ENCODE measurements at regions not wholly inside any gene's neighbourhood (a gene's known extent, or its start where the extent isn't known, plus 50 kb on each side); places are given as distances from the start of the nearest gene placed in this dataset.

GRCh38 chr9:2307480-2307879, 292.3 kb downstream of the SMARCA2 start:
- DNase-seq (ENCODE audit: low read depth in 3 of 3, low spot score in 2 of 3): no peak

- no peak for DNase-seq (ENCODE audit: low read depth in 3 of 3, low spot score in 2 of 3)
Measured at GRCh38 chr9:2311920-2312319, 296.8 kb downstream of the SMARCA2 start.

- DNase-seq (ENCODE audit: low read depth in 3 of 3, low spot score in 2 of 3): no peak
Measured at GRCh38 chr9:2313512-2313911, 298.4 kb downstream of the SMARCA2 start.

GRCh38 chr9:2317591-2317990, 302.4 kb downstream of the SMARCA2 start:
- no peak for DNase-seq (ENCODE audit: low read depth in 3 of 3, low spot score in 2 of 3)

DNA sequence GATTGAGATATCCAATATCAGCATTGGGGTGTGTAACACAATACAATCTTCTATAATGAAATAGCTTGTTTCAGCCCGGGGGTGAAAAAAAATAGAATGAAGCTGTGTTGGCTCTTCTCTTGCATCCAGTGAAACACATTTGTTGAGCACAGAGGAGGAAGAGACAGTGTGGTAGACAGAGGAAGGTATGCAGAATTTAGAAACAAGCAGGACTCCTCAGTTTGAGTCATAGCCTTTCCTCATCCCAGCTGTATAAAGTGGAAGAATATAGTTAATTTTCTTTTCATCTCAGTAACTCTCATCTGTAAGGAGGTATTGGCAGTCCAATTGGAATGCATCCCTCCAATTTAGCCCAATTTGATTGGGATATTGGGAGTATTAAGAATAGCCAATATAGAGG, 302.2 kb upstream of the VLDLR start:
- no peak for DNase-seq (ENCODE audit: low read depth in 3 of 3, low spot score in 2 of 3)

DNA sequence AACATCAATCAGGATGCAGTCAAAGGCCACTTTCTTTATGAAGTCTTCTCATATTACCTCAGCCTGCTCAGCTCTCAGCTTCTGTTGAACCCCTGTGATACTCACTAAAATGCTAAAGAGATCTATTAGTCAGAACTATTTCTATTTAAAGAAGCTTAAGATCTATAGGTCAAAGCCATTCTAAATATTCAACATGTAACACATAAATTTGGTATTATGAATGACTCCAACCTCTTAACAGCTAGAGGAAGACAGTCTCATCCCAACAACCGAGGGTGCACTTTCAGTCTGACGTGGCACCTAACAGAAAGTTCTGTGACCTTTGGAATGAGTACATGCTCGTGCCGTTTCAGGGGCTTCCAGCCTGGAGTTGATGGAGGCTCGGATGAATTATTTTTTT, 301.5 kb upstream of the VLDLR start:
- DNase-seq (ENCODE audit: low read depth in 3 of 3, low spot score in 2 of 3): no peak

- no peak for DNase-seq (ENCODE audit: low read depth in 3 of 3, low spot score in 2 of 3)
Measured at GRCh38 chr9:2320632-2321031, 301.0 kb upstream of the VLDLR start.

DNA sequence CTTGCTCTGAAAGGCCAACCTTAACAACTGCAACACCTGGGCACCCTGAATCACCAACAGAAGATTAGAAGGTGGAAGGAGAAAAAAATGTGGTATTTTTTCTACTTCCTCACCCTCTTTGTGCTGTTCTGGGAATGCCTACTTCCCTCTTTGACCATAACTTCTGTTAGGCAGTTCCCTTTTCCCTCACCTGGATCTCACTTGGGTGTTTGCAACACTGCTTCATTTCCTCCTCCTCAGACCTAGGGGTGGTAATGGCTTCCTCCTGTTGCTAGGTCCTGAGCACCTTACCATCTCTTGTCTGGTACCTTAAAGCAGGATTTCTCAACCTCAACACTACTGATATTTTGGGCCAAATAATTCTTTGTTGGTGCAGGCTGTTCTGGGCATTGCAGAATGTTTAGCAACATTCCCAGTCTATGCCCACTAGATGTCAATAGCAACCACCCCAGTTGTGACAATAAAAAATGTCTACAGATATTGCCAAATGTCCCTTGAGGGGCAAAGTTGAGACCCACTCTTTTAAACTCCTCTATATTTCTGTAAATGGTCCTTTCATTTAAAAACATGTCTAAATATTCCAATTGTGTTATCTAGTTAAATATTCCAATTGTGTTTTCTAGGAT, 300.0 kb upstream of the VLDLR start:
- no peak for DNase-seq (ENCODE audit: low read depth in 3 of 3, low spot score in 2 of 3)

DNA sequence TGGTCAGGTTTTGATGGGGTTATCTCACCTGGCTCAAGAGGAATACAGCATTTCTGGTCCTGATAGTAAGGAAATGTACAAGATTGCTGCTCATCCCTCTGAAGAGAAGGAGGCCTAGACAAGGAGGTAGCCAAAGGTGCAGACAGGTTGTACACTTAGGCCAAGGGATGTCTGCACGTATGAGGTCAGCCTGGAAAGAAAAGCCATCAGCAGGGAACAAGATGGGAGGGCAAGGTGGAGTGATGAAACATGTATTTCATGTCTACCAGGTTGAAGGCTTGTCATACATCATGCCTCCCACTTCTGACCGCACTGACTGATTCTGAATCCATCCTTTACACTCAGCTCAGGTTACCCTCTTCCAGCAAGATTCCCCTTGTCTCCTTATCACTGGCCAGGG, 296.8 kb upstream of the VLDLR start:
- no peak for DNase-seq (ENCODE audit: low read depth in 3 of 3, low spot score in 2 of 3)

DNA sequence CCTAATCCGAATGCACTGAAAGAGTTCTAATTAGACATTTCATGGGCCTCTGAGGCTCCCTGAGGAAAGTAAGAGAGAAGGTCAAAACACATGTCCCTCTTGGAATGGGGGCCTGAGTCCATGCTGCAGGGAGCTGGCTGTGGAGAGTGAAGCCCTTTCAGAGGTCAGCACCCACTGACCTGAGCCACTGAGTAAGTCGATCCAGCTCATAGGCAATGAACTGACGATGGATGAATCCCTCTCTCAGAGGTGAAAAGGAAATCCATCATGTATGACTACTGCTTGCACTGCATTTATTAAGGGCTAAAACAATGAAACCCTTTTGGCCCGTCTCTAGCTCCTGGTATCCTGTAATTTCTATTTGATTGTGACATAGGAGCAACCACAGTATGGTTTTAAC, 288.9 kb upstream of the VLDLR start:
- no peak for DNase-seq (ENCODE audit: low read depth in 3 of 3, low spot score in 2 of 3)

- DNase-seq (ENCODE audit: low read depth in 3 of 3, low spot score in 2 of 3): no peak
Measured at GRCh38 chr9:2335260-2335659, 286.3 kb upstream of the VLDLR start.

DNA sequence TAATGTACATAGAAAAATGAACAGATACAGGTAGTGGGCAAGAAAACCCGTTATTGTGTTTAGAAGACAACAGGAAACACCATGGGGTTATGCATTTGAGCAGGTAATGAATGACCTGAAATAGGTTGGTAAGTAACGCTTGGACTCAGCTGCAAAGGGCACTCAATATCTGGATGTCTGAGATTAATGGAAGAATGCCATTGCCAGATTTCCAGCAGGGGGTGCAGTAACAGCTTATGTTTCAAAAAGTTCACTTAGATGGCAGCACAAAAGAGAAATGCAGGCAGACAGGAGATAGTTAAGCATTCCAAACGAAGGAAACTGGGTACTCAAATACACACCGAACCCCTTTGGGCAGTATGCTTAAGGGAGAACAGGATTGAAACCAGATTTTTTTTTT, 285.5 kb upstream of the VLDLR start:
- no peak for DNase-seq (ENCODE audit: low read depth in 3 of 3, low spot score in 2 of 3)

- no peak for DNase-seq (ENCODE audit: low read depth in 3 of 3, low spot score in 2 of 3)
Measured at GRCh38 chr9:2337131-2337530, 284.5 kb upstream of the VLDLR start.

GRCh38 chr9:2337627-2338026, 284.0 kb upstream of the VLDLR start:
- DNase-seq (ENCODE audit: low read depth in 3 of 3, low spot score in 2 of 3): no peak

DNA sequence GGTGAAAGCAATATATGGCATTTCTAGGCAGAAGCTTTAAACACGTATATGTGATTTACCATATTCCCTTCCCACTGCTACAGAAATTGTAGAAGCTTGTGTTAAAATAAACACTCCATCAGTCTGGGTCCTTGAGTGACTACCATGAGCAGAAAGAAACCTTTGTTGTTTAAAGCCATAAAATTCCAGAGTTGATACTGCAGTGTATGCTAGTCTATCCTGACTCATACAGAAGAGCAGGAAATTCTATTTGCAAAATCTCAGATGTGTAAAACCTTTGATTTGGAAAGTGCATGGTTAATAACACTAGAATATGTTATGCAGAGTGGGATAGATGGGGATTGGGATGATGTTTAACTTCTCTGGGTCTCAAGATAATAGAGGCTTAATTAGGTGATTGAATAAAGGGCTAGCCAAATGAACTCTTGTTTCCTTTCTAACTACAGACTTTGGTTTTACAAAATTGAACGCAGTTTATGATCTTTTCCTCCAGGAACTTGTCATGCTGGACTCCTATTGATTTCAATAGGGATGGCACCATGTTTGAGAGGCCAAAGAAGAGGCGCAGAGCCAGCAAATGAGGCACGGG, 282.7 kb upstream of the VLDLR start:
- no peak for DNase-seq (ENCODE audit: low read depth in 3 of 3, low spot score in 2 of 3)

DNA sequence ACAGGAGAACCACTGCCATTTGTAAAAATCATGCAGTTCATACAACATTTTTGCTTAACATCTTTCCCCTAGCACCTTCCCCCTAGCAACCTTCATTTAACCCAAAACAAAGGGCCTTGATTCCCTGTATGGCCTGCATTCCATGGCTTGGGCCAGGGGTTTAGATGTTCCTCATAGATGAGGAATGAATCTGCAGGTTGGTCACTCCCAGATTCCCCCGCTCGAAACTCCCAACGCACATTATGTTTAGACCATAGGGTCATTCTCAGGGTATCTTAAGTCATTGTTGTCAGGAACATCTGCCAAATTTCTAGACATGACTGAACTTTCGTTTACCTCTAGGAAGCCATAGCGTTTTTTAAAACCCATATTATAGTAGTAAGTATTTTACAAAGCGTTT, 282.2 kb upstream of the VLDLR start:
- no peak for DNase-seq (ENCODE audit: low read depth in 3 of 3, low spot score in 2 of 3)

- DNase-seq (ENCODE audit: low read depth in 3 of 3, low spot score in 2 of 3): no peak
Measured at GRCh38 chr9:2340046-2340760, 281.4 kb upstream of the VLDLR start.

- no peak for DNase-seq (ENCODE audit: low read depth in 3 of 3, low spot score in 2 of 3)
Measured at GRCh38 chr9:2341126-2341525, 280.5 kb upstream of the VLDLR start.

DNA sequence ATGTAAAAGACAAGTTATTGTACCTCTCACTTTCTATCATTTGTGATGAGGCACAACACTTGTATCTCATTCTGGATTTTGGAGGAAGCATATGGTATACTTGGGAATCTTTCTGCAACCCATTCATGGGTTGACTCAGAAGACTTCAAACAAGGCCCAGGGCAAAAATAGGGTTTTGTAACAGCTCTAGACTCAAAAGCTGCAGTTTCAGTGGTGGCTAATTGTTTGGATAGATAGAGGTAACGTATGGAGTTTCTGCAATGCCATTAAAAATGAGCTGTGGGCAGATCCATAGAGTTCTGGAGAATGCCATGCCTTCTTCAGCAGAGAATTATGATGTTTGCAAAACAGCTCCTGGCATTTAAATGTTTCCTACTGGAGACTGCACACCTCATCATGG, 279.6 kb upstream of the VLDLR start:
- no peak for DNase-seq (ENCODE audit: low read depth in 3 of 3, low spot score in 2 of 3)

DNA sequence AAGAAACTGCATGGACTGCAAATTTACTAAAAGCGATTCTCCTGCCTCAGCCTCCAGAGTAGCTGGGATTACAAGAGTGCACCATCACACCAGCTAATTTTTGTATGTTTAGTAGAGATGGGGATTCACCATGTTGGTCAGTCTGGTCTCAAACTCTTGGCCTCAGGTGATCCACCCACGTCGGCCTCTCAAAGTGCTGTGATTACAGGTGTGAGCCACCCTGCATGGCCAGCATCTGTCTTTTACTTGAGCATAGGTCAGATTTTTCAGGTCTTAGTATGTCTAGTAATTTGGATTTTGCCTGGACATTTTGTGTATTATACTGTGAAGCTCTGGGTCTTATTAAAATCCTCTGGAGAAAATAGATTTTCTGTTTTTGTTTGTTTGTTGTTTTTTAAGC, 277.8 kb upstream of the VLDLR start:
- DNase-seq (ENCODE audit: low read depth in 3 of 3, low spot score in 2 of 3): no peak

- DNase-seq (ENCODE audit: low read depth in 3 of 3, low spot score in 2 of 3): no peak
Measured at GRCh38 chr9:2344436-2344835, 277.2 kb upstream of the VLDLR start.

- DNase-seq (ENCODE audit: low read depth in 3 of 3, low spot score in 2 of 3): no peak
Measured at GRCh38 chr9:2345013-2345412, 276.6 kb upstream of the VLDLR start.

All from right renal cortex interstitium (tissue), 3 donors.